GM12874 (cell line): ENCODE measurements at regions not wholly inside any gene's neighbourhood (a gene's known extent, or its start where the extent isn't known, plus 50 kb on each side); places are given as distances from the start of the nearest gene placed in this dataset.

Source experiments
- CTCF ChIP-seq: IDR thresholded peaks from 2 replicates; pipeline ENCODE4 v1.5.1; 2011; ENCODE audit warnings: low read depth, mild to moderate bottlenecking, control low read depth, low read length, moderate library complexity; ENCODE audit not compliant: insufficient read depth

GRCh38 chr16:65861131-65861731 lies 505.3 kb upstream of the CDH5 start:
- no peak for TF ChIP-seq CTCF

- TF ChIP-seq CTCF: no peak
These were observed 511.0 kb upstream of the CDH5 start for GRCh38 chr16:65855171-65856145.

- TF ChIP-seq CTCF: no peak
These were observed 520.3 kb upstream of the CDH5 start for GRCh38 chr16:65846210-65846602.

- TF ChIP-seq CTCF: no peak
These were observed 520.9 kb upstream of the CDH5 start for GRCh38 chr16:65845466-65846209.

- no peak for TF ChIP-seq CTCF
These were observed 522.5 kb upstream of the CDH5 start for GRCh38 chr16:65843941-65844340.

GRCh38 chr16:65842067-65842466 lies 524.4 kb upstream of the CDH5 start:
- no peak for TF ChIP-seq CTCF

GRCh38 chr16:65838001-65838400 lies 528.5 kb upstream of the CDH5 start:
- TF ChIP-seq CTCF: no peak
